DOHH2 (cell line): ENCODE measurements at regions not wholly inside any gene's neighbourhood (a gene's known extent, or its start where the extent isn't known, plus 50 kb on each side); places are given as distances from the start of the nearest gene placed in this dataset.

Experiments used
- EZH2phosphoT487 ChIP-seq: fragments of 200-600 bp; sonication (generic); IDR thresholded peaks from 2 replicates; pipeline ENCODE4 v1.6.1; 2017; ENCODE audit warnings: borderline replicate concordance, mild to moderate bottlenecking, antibody characterized with exemption, low read length, moderate library complexity, mixed read lengths
- TF ChIP-seq, protein P1 (sequence below): fragments of 200-600 bp; sonication (generic); IDR thresholded peaks from one replicate; pipeline ENCODE4 v1.5.1; 2014; ENCODE audit warnings: antibody characterized with exemption, mild to moderate bottlenecking, low read depth, low read length; ENCODE audit not compliant: poor library complexity, severe bottlenecking

DNA sequence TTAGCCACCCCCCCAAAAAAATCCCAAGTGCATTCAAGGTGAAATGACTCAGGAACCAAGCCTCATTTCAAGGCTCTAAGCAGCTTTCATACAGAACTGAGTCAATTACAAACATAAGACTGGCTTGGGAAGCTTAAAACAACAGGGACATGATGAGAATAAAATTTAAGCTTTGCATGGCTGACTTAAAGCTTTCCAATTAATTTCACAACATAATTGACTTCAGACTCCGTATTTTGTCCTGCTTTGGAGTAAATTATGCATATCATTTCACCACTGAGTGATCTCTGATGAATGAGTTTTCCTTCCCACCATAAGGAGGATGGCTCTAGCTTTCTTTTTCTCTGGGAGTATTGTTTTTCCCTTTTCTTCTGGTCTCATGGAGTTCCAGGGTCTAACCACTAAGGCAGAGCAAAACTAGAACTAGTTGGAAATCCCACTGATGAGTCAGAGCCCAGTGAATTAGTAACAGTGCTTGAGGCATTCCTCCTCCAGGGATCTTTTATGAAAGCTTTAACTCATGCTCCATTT is 72.8 kb downstream of the XCL2 start:
- TF ChIP-seq, protein P1, sequence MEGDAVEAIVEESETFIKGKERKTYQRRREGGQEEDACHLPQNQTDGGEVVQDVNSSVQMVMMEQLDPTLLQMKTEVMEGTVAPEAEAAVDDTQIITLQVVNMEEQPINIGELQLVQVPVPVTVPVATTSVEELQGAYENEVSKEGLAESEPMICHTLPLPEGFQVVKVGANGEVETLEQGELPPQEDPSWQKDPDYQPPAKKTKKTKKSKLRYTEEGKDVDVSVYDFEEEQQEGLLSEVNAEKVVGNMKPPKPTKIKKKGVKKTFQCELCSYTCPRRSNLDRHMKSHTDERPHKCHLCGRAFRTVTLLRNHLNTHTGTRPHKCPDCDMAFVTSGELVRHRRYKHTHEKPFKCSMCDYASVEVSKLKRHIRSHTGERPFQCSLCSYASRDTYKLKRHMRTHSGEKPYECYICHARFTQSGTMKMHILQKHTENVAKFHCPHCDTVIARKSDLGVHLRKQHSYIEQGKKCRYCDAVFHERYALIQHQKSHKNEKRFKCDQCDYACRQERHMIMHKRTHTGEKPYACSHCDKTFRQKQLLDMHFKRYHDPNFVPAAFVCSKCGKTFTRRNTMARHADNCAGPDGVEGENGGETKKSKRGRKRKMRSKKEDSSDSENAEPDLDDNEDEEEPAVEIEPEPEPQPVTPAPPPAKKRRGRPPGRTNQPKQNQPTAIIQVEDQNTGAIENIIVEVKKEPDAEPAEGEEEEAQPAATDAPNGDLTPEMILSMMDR = no peak
- no peak for TF ChIP-seq EZH2phosphoT487
